ENCODE measurements at regions not wholly inside any gene's neighbourhood (a gene's known extent, or its start where the extent isn't known, plus 50 kb on each side); places are given as distances from the start of the nearest gene placed in this dataset.

DNA sequence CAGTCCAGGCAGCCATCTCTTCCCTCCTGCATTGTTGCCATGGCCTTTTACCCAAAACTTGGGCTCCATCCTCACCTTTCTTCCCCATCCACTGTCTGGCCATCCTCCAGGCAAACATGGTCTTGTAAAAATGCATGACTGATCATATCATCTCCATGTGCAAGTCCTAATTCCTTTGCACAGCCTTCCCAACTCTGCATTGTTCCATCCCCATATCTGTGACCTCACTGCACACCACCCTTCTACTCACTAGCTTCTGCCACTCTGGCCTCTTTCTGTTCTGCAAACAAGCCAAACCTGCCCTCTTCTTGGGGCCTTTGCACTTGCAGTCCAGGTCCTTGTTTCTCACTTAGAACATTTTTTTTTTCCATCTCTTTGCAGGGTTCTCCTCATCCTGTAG is 230.1 kb upstream of the GJB5 start:
- H3K4me2 ChIP-seq, result no peak overlapping the region
- no peak overlapping the region for H3K4me3 ChIP-seq
- H4K20me1 ChIP-seq, result no peaks in the 10 kb centered on the region
- no peak overlapping the region for H3K27ac ChIP-seq
- H3K4me1 ChIP-seq, result peaks cover 8 to 11% (median 10%) of the 10 kb centered on the region in 10 experiments
- H3K36me3 ChIP-seq, result no peaks in the 10 kb centered on the region
- H3K27me3 ChIP-seq, result no peaks in the 10 kb centered on the region
- H3K9ac ChIP-seq, result no peak overlapping the region
- TF ChIP-seq Cebpa-rat (IDR thresholded peaks at IDR 0.05), result no peak
- no peaks in the 10 kb centered on the region for H3K9me3 ChIP-seq (replicated peaks in 1 of 11)

DNA sequence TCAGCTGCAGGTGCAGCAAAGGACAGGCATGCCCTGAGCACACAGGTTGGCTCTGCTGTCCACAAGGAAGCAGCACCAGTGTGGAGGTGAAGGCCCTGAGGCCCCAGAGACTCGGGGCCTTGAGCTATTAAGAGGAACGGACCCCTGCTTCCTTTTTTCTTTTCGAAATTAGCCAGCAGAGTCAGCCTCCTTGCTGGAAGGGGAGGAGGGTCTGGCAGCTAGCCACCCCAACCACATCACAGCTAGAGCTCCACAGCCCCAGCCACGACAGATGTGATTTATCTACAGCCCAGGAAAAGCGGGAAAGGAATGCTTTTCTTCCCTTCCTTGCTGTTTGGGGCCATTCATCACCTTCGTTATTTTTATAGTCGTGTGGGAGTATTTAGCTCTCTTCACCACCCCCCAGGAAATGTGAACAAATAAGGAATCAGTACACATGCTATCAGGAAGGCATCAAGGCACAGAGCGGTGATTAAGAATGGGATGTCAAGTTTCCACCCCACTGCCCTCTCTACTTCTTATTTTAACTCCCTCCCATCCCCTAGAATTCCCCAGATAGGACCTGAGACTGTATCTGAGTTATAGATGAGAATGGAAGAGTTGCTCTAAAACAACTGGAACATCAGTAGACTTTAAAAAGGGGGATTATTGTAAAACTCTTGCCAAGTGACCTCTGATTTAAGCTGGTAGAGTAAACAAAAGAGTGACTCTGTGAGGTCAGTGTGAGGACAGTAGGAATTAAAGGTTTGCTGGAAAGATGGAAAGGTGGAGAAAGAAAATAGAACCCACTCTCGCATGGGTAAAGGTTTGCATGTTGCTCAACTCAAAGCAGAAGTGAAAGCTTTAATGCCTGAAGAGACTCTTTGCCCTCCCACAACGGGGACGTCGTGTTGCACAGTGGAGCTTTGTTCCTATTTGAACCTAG is 224.7 kb upstream of the GJB5 start:
- Histone ChIP-seq H3K27me3 (no peaks in the 10 kb centered on the region), H3K9ac (peak overlapping the region in 1 of 11 experiments; percentile 7; a peak in 1 of 22 replicates), H3K36me3 (no peaks in the 10 kb centered on the region), H3K27ac (peak overlapping the region in 2 of 11 experiments; percentile 13 to 23; a peak in 3 of 22 replicates), H3K4me3 (no peak overlapping the region), H4K20me1 (no peaks in the 10 kb centered on the region), H3K9me3 (replicated peaks in 1 of 11) (no peaks in the 10 kb centered on the region), H3K4me2 (peak overlapping the region; percentile 66 to 90 (median 76)), H3K4me1 (peaks cover 21 to 28% (median 23%) of the 10 kb centered on the region in 10 experiments)
- peak in 2 of 11 experiments; percentile 12 to 44; a peak in 1 of 22 replicates for TF ChIP-seq Cebpa-rat (IDR thresholded peaks at IDR 0.05)

DNA sequence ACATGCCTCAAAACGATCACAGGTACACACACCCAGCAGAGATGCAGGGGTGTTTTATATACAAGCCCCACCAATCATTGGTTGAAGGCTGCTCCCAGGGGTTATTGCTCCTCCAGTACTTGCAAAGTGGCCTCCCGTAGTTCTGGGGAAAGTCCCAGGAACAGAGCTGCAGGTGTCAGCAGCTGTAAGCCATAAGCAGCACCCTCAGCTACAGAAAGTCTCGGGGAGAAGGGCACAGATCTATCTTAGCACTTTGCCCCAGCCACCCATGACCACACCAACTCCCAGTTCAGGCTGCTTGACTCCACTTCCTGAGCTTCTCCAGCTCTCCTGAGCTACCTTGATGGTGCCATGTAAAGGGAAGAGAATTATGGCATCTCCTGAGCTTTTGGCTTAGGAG is 222.7 kb upstream of the GJB5 start:
- Histone ChIP-seq H3K4me2 (no peak overlapping the region), H3K27me3 (no peaks in the 10 kb centered on the region), H4K20me1 (no peaks in the 10 kb centered on the region), H3K4me3 (no peak overlapping the region), H3K9ac (no peak overlapping the region), H3K4me1 (peaks cover 21 to 28% (median 23%) of the 10 kb centered on the region in 10 experiments), H3K27ac (no peak overlapping the region), H3K9me3 (replicated peaks in 1 of 11) (no peaks in the 10 kb centered on the region), H3K36me3 (no peaks in the 10 kb centered on the region)
- TF ChIP-seq Cebpa-rat (IDR thresholded peaks at IDR 0.05), result no peak

DNA sequence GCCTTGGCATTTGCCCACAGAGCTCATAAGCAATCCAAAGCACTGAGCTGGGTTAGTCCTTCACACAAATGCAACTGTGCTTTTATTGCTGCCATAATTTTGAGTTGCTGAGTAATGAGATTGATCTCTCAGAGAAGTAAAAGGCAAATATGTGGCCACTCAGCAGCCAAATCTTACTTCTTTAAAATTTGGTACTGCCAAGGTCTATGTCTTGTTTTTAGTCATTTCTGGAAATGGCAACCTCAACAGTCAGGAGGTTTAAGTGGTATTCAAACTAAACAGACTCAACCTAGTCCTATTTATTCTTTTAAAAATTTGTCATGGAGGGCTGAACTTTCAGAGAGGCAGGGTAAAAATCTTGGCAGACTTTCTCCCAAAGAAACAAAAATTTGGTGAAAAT is 216.4 kb upstream of the GJB5 start:
- Histone ChIP-seq H3K9me3 (replicated peaks in 1 of 11) (no peaks in the 10 kb centered on the region), H3K4me3 (no peak overlapping the region), H3K27me3 (no peaks in the 10 kb centered on the region), H3K4me2 (no peak overlapping the region), H3K9ac (no peak overlapping the region), H3K27ac (no peak overlapping the region), H3K36me3 (no peaks in the 10 kb centered on the region), H3K4me1 (no peaks in the 10 kb centered on the region), H4K20me1 (no peaks in the 10 kb centered on the region)
- TF ChIP-seq Cebpa-rat (IDR thresholded peaks at IDR 0.05), result no peak

DNA sequence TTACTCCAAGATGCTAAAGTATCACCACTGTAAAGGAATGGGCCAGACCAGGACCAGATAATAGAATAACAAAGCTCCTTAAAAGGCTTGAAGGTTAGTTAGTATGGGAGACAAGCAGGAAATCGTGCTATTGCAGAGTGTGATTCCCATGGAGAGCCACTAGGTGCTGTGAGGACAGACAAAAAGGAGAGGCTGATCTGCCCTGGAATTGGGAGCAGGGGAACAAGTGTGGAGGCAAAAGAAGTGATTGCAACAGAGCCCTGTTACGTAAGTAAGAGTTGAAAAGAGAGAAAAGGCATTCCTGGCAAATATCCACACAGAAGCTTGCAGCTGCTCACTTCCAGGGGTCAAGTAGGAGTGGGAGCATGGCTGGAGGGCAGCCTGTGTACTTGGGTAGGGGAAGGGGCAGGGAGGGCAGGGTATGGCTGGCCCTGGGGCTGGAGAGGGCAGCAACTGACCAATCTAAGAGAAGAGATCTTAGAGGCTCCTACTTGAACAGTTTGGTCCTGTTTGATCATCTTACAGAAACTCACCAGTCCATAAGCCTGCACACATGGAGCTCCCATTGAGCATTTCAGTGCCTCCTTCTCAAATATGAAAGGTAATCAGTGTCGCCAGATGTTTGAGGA is 207.7 kb upstream of the GJB5 start:
- no peak overlapping the region for H3K4me2 ChIP-seq
- no peak overlapping the region for H3K27ac ChIP-seq
- no peaks in the 10 kb centered on the region for H4K20me1 ChIP-seq
- no peak overlapping the region for H3K9ac ChIP-seq
- H3K36me3 ChIP-seq, result no peaks in the 10 kb centered on the region
- no peak overlapping the region for H3K4me3 ChIP-seq
- no peak for TF ChIP-seq Cebpa-rat (IDR thresholded peaks at IDR 0.05)
- H3K4me1 ChIP-seq, result no peaks in the 10 kb centered on the region
- H3K27me3 ChIP-seq, result no peaks in the 10 kb centered on the region
- peaks cover 0 to 12% (median 4%) of the 10 kb centered on the region in 11 experiments; a peak in 7 of 22 replicates for H3K9me3 ChIP-seq (replicated peaks in 1 of 11)

DNA sequence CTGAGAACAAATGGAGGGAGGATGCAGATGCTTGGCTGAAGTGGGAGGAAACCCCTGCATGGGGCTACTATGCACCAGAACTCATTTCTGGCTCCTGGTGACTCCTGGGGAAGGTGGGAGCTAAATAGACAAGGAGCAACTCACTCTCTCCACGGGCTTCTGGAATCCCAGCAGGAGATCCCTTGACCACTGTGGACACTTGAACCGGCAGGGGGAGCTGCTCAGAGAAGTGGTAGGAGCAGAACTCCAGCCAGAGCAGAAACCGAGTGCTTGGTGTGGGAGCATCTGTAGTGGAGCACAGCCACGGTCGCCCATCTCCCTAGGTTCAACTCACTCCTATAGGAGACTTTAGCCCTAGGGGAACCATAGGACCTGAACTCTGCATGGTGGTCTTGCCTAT is 205.6 kb upstream of the GJB5 start:
- H3K9ac ChIP-seq, result no peak overlapping the region
- no peak overlapping the region for H3K27ac ChIP-seq
- H3K9me3 ChIP-seq (replicated peaks in 1 of 11), result peaks cover 0 to 18% (median 5%) of the 10 kb centered on the region in 11 experiments; a peak in 9 of 22 replicates
- H4K20me1 ChIP-seq, result no peaks in the 10 kb centered on the region
- no peaks in the 10 kb centered on the region for H3K4me1 ChIP-seq
- TF ChIP-seq Cebpa-rat (IDR thresholded peaks at IDR 0.05), result no peak
- no peaks in the 10 kb centered on the region for H3K27me3 ChIP-seq
- no peak overlapping the region for H3K4me3 ChIP-seq
- no peak overlapping the region for H3K4me2 ChIP-seq
- H3K36me3 ChIP-seq, result no peaks in the 10 kb centered on the region

DNA sequence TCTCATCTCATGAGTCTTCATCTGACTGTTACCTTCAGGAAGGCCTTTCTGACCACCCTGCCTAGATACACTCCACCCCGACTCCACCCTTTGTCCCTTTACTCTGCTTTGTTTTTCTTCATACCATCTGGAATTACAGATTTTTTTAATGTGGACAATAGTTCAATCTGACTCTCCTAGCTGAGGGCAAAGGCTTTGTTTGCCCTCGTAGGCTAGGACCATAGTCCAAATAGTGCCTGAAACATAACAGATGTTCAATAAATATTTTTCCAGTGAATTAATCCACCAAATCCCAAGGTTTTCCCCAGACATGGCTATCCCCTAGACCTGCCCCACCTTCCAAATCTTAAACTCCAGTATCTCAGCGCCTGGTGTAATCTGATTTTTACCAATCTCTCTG is 176.5 kb upstream of the GJB5 start:
- peaks cover 0 to 9% (median 0%) of the 10 kb centered on the region in 11 experiments; a peak in 2 of 22 replicates for H3K9me3 ChIP-seq (replicated peaks in 1 of 11)
- no peaks in the 10 kb centered on the region for H4K20me1 ChIP-seq
- no peak overlapping the region for H3K9ac ChIP-seq
- no peaks in the 10 kb centered on the region for H3K27me3 ChIP-seq
- H3K4me3 ChIP-seq, result no peak overlapping the region
- H3K36me3 ChIP-seq, result no peaks in the 10 kb centered on the region
- H3K27ac ChIP-seq, result no peak overlapping the region
- no peak overlapping the region for H3K4me2 ChIP-seq
- TF ChIP-seq Cebpa-rat (IDR thresholded peaks at IDR 0.05), result no peak
- no peaks in the 10 kb centered on the region for H3K4me1 ChIP-seq

DNA sequence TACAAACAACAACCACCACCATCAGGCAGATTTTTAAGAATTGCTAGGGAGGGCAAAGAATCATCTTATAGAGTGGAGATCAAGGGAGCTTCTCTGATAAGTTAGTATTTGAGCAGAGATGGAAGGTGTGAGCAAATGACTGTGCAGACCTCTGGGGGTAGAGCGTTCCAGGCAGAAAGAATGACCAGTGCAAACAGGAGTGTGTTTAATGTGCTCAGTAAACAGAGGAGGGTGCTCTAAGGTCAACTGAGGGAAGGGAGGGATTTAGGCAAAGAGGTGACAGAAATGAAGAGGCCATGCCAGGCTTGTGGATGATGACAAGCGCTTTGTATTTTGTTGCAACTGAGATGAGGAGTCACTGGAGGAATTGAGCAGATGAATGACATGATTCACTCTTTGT is 172.5 kb upstream of the GJB5 start:
- H3K36me3 ChIP-seq, result no peaks in the 10 kb centered on the region
- H3K4me2 ChIP-seq, result no peak overlapping the region
- no peak overlapping the region for H3K9ac ChIP-seq
- no peaks in the 10 kb centered on the region for H3K27me3 ChIP-seq
- no peaks in the 10 kb centered on the region for H3K4me1 ChIP-seq
- peaks cover 0 to 9% (median 0%) of the 10 kb centered on the region in 11 experiments; a peak in 2 of 22 replicates for H3K9me3 ChIP-seq (replicated peaks in 1 of 11)
- no peak for TF ChIP-seq Cebpa-rat (IDR thresholded peaks at IDR 0.05)
- H4K20me1 ChIP-seq, result no peaks in the 10 kb centered on the region
- H3K27ac ChIP-seq, result no peak overlapping the region
- H3K4me3 ChIP-seq, result no peak overlapping the region

DNA sequence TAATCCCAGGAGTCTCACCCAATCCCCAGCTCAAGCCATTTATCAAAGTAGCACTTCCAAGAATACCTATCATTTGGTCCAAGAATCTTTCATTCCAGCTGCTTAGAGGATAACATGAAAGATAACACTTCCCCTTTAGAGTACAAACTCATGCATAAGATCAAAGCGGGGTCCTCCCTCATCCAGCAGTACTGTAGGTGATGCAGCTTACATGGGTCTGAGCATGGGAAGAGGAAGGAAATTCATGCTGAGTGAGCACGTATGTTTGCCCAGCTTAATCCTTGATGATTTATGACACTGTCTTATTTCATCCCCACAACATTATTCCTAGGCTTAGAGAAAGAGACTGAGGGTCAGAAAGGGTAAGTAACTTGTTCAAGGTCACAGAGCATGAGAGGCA is 167.1 kb upstream of the GJB5 start:
- H3K4me1 ChIP-seq, result no peaks in the 10 kb centered on the region; a peak in 1 of 20 replicates
- no peaks in the 10 kb centered on the region for H3K9me3 ChIP-seq (replicated peaks in 1 of 11)
- no peak overlapping the region for H3K4me3 ChIP-seq
- H3K27me3 ChIP-seq, result no peaks in the 10 kb centered on the region
- H3K9ac ChIP-seq, result no peak overlapping the region
- no peak overlapping the region for H3K4me2 ChIP-seq
- TF ChIP-seq Cebpa-rat (IDR thresholded peaks at IDR 0.05), result no peak
- H3K36me3 ChIP-seq, result no peaks in the 10 kb centered on the region
- H3K27ac ChIP-seq, result no peak overlapping the region
- no peaks in the 10 kb centered on the region for H4K20me1 ChIP-seq

All from BLaER1 treated with 17β-estradiol and CSF1 and Interleukin-3, amounts not matched to agents 10 nM and 100 nM (cell line).